ENCODE measurements at regions not wholly inside any gene's neighbourhood (a gene's known extent, or its start where the extent isn't known, plus 50 kb on each side); places are given as distances from the start of the nearest gene placed in this dataset.

DNA sequence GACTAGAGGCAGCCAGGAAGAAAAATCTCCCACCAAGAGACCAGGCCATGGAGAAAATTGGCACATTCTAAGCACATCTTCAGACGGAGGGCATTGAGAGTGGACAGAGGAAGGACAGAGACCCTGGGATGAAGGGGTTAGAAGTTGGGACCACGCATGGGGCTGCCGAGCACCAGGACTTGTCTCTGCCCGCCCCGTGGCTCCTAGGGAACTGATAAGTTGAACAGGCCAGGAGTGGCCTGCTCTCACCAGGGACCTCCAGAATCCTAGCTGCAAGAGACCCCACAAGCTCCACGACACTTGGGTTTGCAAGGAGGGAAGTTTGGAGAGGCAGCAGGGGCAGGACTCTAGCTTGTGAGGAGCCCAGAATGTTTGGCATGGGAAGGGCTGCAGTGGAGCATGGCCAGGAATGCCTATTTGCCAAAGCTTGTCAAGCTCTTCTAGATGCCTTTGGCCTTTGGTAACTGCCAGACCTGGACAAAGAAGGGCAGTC is 355.1 kb downstream of the NSUN3 start:
- Histone ChIP-seq H3K9me3 (ENCODE audit: low read depth) (no peaks in the 10 kb centered on the region), H3K4me2 (no peak overlapping the region), H3K4me1 (ENCODE audit: insufficient read depth) (no peaks in the 10 kb centered on the region), H3K79me2 (no peaks in the 10 kb centered on the region), H3K27ac (no peak overlapping the region), H3K9me2 (replicated peaks; ENCODE audit: insufficient read depth) (no peaks in the 10 kb centered on the region), H3K4me3 (no peak overlapping the region), H4K20me1 (ENCODE audit: insufficient read depth, poor library complexity, severe bottlenecking) (no peaks in the 10 kb centered on the region), H3K36me3 (replicated peaks; ENCODE audit: insufficient read depth, low read depth) (no peaks in the 10 kb centered on the region), H2AFZ (no peak overlapping the region), H3K27me3 (no peaks in the 10 kb centered on the region)
- DNase-seq (ENCODE audit: low spot score): no peak
- 95% methylated on average over 6 of the region's 6 CpGs for WGBS (ENCODE audit: low lambda C conversion rate, missing lambda C conversion rate)
- TF ChIP-seq, protein P1, sequence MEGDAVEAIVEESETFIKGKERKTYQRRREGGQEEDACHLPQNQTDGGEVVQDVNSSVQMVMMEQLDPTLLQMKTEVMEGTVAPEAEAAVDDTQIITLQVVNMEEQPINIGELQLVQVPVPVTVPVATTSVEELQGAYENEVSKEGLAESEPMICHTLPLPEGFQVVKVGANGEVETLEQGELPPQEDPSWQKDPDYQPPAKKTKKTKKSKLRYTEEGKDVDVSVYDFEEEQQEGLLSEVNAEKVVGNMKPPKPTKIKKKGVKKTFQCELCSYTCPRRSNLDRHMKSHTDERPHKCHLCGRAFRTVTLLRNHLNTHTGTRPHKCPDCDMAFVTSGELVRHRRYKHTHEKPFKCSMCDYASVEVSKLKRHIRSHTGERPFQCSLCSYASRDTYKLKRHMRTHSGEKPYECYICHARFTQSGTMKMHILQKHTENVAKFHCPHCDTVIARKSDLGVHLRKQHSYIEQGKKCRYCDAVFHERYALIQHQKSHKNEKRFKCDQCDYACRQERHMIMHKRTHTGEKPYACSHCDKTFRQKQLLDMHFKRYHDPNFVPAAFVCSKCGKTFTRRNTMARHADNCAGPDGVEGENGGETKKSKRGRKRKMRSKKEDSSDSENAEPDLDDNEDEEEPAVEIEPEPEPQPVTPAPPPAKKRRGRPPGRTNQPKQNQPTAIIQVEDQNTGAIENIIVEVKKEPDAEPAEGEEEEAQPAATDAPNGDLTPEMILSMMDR (IDR thresholded peaks at IDR 0.05; ENCODE audit: poor library complexity): no peak
- TF ChIP-seq EZH2 (IDR thresholded peaks at IDR 0.05; ENCODE audit: borderline replicate concordance) (no peak), EZH2phosphoT487 (IDR thresholded peaks at IDR 0.05; ENCODE audit: low read depth, severe bottlenecking, unreplicated experiment) (no peak)

DNA sequence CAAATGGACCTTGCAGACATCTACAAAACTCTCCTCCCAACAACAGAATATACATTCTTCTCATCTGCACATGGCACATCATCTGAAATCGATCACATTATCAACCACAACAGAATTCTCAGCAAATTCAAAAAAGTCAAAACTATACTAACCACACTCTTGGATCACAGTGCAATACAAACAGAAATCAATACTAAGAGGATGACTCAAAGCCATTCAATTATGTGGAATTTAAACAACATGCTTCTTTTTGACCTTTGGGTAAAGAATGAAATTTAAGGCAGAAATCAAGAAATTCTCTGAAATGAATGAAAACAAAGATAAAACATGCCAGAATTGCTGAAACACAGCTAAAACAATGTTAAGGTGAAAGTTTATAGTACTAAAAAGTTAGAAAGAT is 358.1 kb downstream of the NSUN3 start:
- no peak overlapping the region for H3K27ac ChIP-seq
- H3K4me2 ChIP-seq: no peak overlapping the region
- H3K36me3 ChIP-seq (replicated peaks; ENCODE audit: insufficient read depth, low read depth): no peaks in the 10 kb centered on the region
- no peak for DNase-seq (ENCODE audit: low spot score)
- WGBS (ENCODE audit: low lambda C conversion rate, missing lambda C conversion rate): 100% methylated on average over 1 of the region's 1 CpG
- no peaks in the 10 kb centered on the region for H3K9me3 ChIP-seq (ENCODE audit: low read depth)
- no peaks in the 10 kb centered on the region for H3K4me1 ChIP-seq (ENCODE audit: insufficient read depth)
- no peaks in the 10 kb centered on the region for H4K20me1 ChIP-seq (ENCODE audit: insufficient read depth, poor library complexity, severe bottlenecking)
- H3K4me3 ChIP-seq: no peak overlapping the region
- no peaks in the 10 kb centered on the region for H3K9me2 ChIP-seq (replicated peaks; ENCODE audit: insufficient read depth)
- H2AFZ ChIP-seq: no peak overlapping the region
- TF ChIP-seq, protein P1 (IDR thresholded peaks at IDR 0.05; ENCODE audit: poor library complexity): no peak
- no peak for TF ChIP-seq EZH2phosphoT487 (IDR thresholded peaks at IDR 0.05; ENCODE audit: low read depth, severe bottlenecking, unreplicated experiment)
- no peak for TF ChIP-seq EZH2 (IDR thresholded peaks at IDR 0.05; ENCODE audit: borderline replicate concordance)
- H3K79me2 ChIP-seq: no peaks in the 10 kb centered on the region
- H3K27me3 ChIP-seq: no peaks in the 10 kb centered on the region

DNA sequence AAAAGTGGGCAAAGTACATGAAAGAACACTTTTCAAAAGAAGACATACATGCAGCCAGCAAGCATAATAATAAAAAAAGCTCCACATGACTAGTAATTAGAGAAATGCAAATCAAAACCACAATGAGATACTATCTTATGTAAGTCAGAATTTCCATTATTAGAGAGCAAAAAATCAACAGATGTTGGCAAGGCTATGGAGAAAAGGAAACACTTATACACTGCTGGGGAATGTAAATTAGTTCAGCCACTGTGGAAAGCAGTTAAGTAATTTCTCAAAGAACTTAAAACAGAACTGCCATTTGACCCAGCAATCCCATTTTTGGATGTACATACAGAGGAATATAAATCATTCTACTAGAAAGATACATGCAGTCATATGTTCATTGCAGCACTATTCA is 360.7 kb downstream of the NSUN3 start:
- H3K36me3 ChIP-seq (replicated peaks; ENCODE audit: insufficient read depth, low read depth): no peaks in the 10 kb centered on the region
- TF ChIP-seq EZH2phosphoT487 (IDR thresholded peaks at IDR 0.05; ENCODE audit: low read depth, severe bottlenecking, unreplicated experiment) (no peak), EZH2 (IDR thresholded peaks at IDR 0.05; ENCODE audit: borderline replicate concordance) (no peak)
- TF ChIP-seq, protein P1 (IDR thresholded peaks at IDR 0.05; ENCODE audit: poor library complexity): no peak

DNA sequence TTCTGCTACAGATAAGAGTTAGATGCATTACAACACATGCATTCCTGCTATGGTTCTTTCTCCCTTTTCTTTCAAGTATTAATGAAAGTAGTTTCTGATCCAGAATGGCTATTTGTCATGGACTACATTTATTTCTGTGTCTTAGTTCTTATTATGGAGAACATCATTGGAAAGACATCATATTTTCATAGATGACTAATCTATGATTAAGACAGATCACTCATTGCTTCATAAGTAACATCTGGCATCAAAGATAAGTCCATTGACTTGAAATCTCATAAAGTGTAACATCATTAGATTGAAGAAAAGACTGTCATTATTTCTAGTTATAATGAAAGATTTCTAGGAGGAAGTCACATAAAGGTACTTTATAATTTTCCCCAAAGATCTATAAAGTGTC is 366.7 kb downstream of the NSUN3 start:
- Histone ChIP-seq H3K9me3 (ENCODE audit: low read depth) (no peaks in the 10 kb centered on the region), H4K20me1 (ENCODE audit: insufficient read depth, poor library complexity, severe bottlenecking) (no peaks in the 10 kb centered on the region), H2AFZ (no peak overlapping the region), H3K36me3 (replicated peaks; ENCODE audit: insufficient read depth, low read depth) (no peaks in the 10 kb centered on the region), H3K9me2 (replicated peaks; ENCODE audit: insufficient read depth) (no peaks in the 10 kb centered on the region), H3K4me3 (no peak overlapping the region), H3K27me3 (no peaks in the 10 kb centered on the region), H3K4me1 (ENCODE audit: insufficient read depth) (peaks cover 9% of the 10 kb centered on the region), H3K27ac (no peak overlapping the region), H3K4me2 (no peak overlapping the region), H3K79me2 (no peaks in the 10 kb centered on the region)
- TF ChIP-seq, protein P1 (IDR thresholded peaks at IDR 0.05; ENCODE audit: poor library complexity): no peak
- TF ChIP-seq EZH2phosphoT487 (IDR thresholded peaks at IDR 0.05; ENCODE audit: low read depth, severe bottlenecking, unreplicated experiment): no peak
- TF ChIP-seq EZH2 (IDR thresholded peaks at IDR 0.05; ENCODE audit: borderline replicate concordance): no peak
- no peak for DNase-seq (ENCODE audit: low spot score)

More for the DNA sequence above, 360.7 kb downstream of the NSUN3 start:
- no peaks in the 10 kb centered on the region for H3K9me2 ChIP-seq (replicated peaks; ENCODE audit: insufficient read depth)
- no peaks in the 10 kb centered on the region for H3K9me3 ChIP-seq (ENCODE audit: low read depth)
- no peaks in the 10 kb centered on the region for H3K4me1 ChIP-seq (ENCODE audit: insufficient read depth)
- H2AFZ ChIP-seq: no peak overlapping the region
- H3K27me3 ChIP-seq: no peaks in the 10 kb centered on the region
- DNase-seq (ENCODE audit: low spot score): no peak
- H4K20me1 ChIP-seq (ENCODE audit: insufficient read depth, poor library complexity, severe bottlenecking): no peaks in the 10 kb centered on the region
- no peaks in the 10 kb centered on the region for H3K79me2 ChIP-seq
- no peak overlapping the region for H3K4me2 ChIP-seq
- no peak overlapping the region for H3K4me3 ChIP-seq
- no peak overlapping the region for H3K27ac ChIP-seq
